Activated naive CD4-positive, alpha-beta T cell treated with anti-CD3 and anti-CD28 coated beads, Interleukin-2, amount 10 ng/mL, durations not matched to agents 7 days and 5 days (primary cell): ENCODE measurements at regions not wholly inside any gene's neighbourhood (a gene's known extent, or its start where the extent isn't known, plus 50 kb on each side); places are given as distances from the start of the nearest gene placed in this dataset.

Source experiments
- CTCF ChIA-PET: fragments of 350-600 bp; sonication (Branson Sonifier 250); formaldehyde crosslinking; loops from one replicate; lab custom pipeline; 2021; ENCODE audit warnings: antibody characterized with exemption; lab: Charles Lee
- DNase-seq: peaks from one replicate; pipeline ENCODE4 v3.0.0-alpha.2; 2020
- H3K27ac Mint-ChIP-seq: one replicate; pipeline ENCODE4 v1.8.0; 2021; ENCODE audit warnings: mild to moderate bottlenecking, moderate library complexity, mixed read lengths
- H3K27me3 Mint-ChIP-seq: one replicate; pipeline ENCODE4 v1.8.0; 2021; ENCODE audit warnings: mild to moderate bottlenecking, mixed read lengths
- H3K36me3 Mint-ChIP-seq: one replicate; pipeline ENCODE4 v1.8.0; 2021; ENCODE audit warnings: mixed read lengths
- H3K4me1 Mint-ChIP-seq: one replicate; pipeline ENCODE4 v1.8.0; 2021; ENCODE audit warnings: mixed read lengths
- H3K4me3 Mint-ChIP-seq: one replicate; pipeline ENCODE4 v1.8.0; 2021; ENCODE audit warnings: mild to moderate bottlenecking, moderate library complexity, mixed read lengths
- H3K9me3 Mint-ChIP-seq: one replicate; pipeline ENCODE4 v1.8.0; 2021; ENCODE audit warnings: mixed read lengths

- H3K9me3 Mint-ChIP-seq, result no peaks in the 10 kb centered on the region
- peak; percentile 17 for DNase-seq
- no peak overlapping the region for H3K27ac Mint-ChIP-seq
- no peak overlapping the region for H3K4me3 Mint-ChIP-seq
- CTCF ChIA-PET, result no interaction called here
- H3K4me1 Mint-ChIP-seq, result no peaks in the 10 kb centered on the region
- no peaks in the 10 kb centered on the region for H3K27me3 Mint-ChIP-seq
- no peaks in the 10 kb centered on the region for H3K36me3 Mint-ChIP-seq
Measured at GRCh38 chr22:49255741-49256318, 571.8 kb downstream of the BRD1 start.

GRCh38 chr22:49255154-49255553 is 572.5 kb downstream of the BRD1 start:
- CTCF ChIA-PET, result no interaction called here
- Mint-ChIP-seq H3K4me1 (no peaks in the 10 kb centered on the region), H3K4me3 (no peak overlapping the region), H3K27me3 (no peaks in the 10 kb centered on the region), H3K36me3 (no peaks in the 10 kb centered on the region), H3K27ac (no peak overlapping the region), H3K9me3 (no peaks in the 10 kb centered on the region)
- DNase-seq, result peak; percentile 3

GRCh38 chr22:49253656-49254055 is 574.0 kb downstream of the BRD1 start:
- Mint-ChIP-seq H3K4me3 (no peak overlapping the region), H3K4me1 (no peaks in the 10 kb centered on the region), H3K27me3 (no peaks in the 10 kb centered on the region), H3K27ac (no peak overlapping the region), H3K36me3 (no peaks in the 10 kb centered on the region), H3K9me3 (no peaks in the 10 kb centered on the region)
- peak; percentile 4 for DNase-seq
- CTCF ChIA-PET, result no interaction called here

GRCh38 chr22:49251371-49251770 is 576.3 kb downstream of the BRD1 start:
- Mint-ChIP-seq H3K36me3 (no peaks in the 10 kb centered on the region), H3K27me3 (no peaks in the 10 kb centered on the region), H3K9me3 (no peaks in the 10 kb centered on the region), H3K4me3 (no peak overlapping the region), H3K27ac (no peak overlapping the region), H3K4me1 (no peaks in the 10 kb centered on the region)
- CTCF ChIA-PET, result no interaction called here
- peak; percentile 5 for DNase-seq

GRCh38 chr22:49247194-49247924 is 580.3 kb downstream of the BRD1 start:
- H3K27ac Mint-ChIP-seq, result no peak overlapping the region
- no peak overlapping the region for H3K4me3 Mint-ChIP-seq
- CTCF ChIA-PET, result no interaction called here
- DNase-seq, result peak; percentile 4
- H3K27me3 Mint-ChIP-seq, result no peaks in the 10 kb centered on the region
- no peaks in the 10 kb centered on the region for H3K36me3 Mint-ChIP-seq
- no peaks in the 10 kb centered on the region for H3K9me3 Mint-ChIP-seq
- H3K4me1 Mint-ChIP-seq, result no peaks in the 10 kb centered on the region

GRCh38 chr22:49244466-49245420 is 582.9 kb downstream of the BRD1 start:
- CTCF ChIA-PET, result no interaction called here
- DNase-seq, result peak; percentile 14
- Mint-ChIP-seq H3K36me3 (no peaks in the 10 kb centered on the region), H3K4me1 (no peaks in the 10 kb centered on the region), H3K4me3 (no peak overlapping the region), H3K27ac (no peak overlapping the region), H3K27me3 (no peaks in the 10 kb centered on the region), H3K9me3 (no peaks in the 10 kb centered on the region)

GRCh38 chr22:49243965-49244364 is 583.7 kb downstream of the BRD1 start:
- Mint-ChIP-seq H3K4me1 (no peaks in the 10 kb centered on the region), H3K4me3 (no peak overlapping the region), H3K36me3 (no peaks in the 10 kb centered on the region), H3K27ac (no peak overlapping the region), H3K27me3 (no peaks in the 10 kb centered on the region), H3K9me3 (no peaks in the 10 kb centered on the region)
- peak; percentile 5 for DNase-seq
- CTCF ChIA-PET, result no interaction called here

GRCh38 chr22:49243335-49243734 is 584.3 kb downstream of the BRD1 start:
- Mint-ChIP-seq H3K27me3 (no peaks in the 10 kb centered on the region), H3K4me3 (no peak overlapping the region), H3K36me3 (no peaks in the 10 kb centered on the region), H3K27ac (no peak overlapping the region), H3K9me3 (no peaks in the 10 kb centered on the region), H3K4me1 (no peaks in the 10 kb centered on the region)
- DNase-seq, result peak; percentile 10
- CTCF ChIA-PET, result no interaction called here

- no peaks in the 10 kb centered on the region for H3K9me3 Mint-ChIP-seq
- CTCF ChIA-PET, result no interaction called here
- H3K4me1 Mint-ChIP-seq, result no peaks in the 10 kb centered on the region
- H3K27ac Mint-ChIP-seq, result no peak overlapping the region
- no peak for DNase-seq
- no peaks in the 10 kb centered on the region for H3K36me3 Mint-ChIP-seq
- H3K27me3 Mint-ChIP-seq, result no peaks in the 10 kb centered on the region
- H3K4me3 Mint-ChIP-seq, result no peak overlapping the region
Measured at GRCh38 chr22:49242480-49242879, 585.2 kb downstream of the BRD1 start.

GRCh38 chr22:49241174-49241851 is 586.4 kb downstream of the BRD1 start:
- no peaks in the 10 kb centered on the region for H3K4me1 Mint-ChIP-seq
- CTCF ChIA-PET, result no interaction called here
- H3K9me3 Mint-ChIP-seq, result no peaks in the 10 kb centered on the region
- H3K4me3 Mint-ChIP-seq, result no peak overlapping the region
- H3K27ac Mint-ChIP-seq, result no peak overlapping the region
- no peaks in the 10 kb centered on the region for H3K27me3 Mint-ChIP-seq
- no peaks in the 10 kb centered on the region for H3K36me3 Mint-ChIP-seq
- no peak for DNase-seq

- no peak overlapping the region for H3K27ac Mint-ChIP-seq
- no peak for DNase-seq
- no peaks in the 10 kb centered on the region for H3K4me1 Mint-ChIP-seq
- H3K4me3 Mint-ChIP-seq, result no peak overlapping the region
- H3K36me3 Mint-ChIP-seq, result no peaks in the 10 kb centered on the region
- CTCF ChIA-PET, result no interaction called here
- no peaks in the 10 kb centered on the region for H3K9me3 Mint-ChIP-seq
- H3K27me3 Mint-ChIP-seq, result no peaks in the 10 kb centered on the region
Measured at GRCh38 chr22:49240472-49240871, 587.2 kb downstream of the BRD1 start.

GRCh38 chr22:49240016-49240380 is 587.7 kb downstream of the BRD1 start:
- no peak overlapping the region for H3K27ac Mint-ChIP-seq
- no peaks in the 10 kb centered on the region for H3K36me3 Mint-ChIP-seq
- no peaks in the 10 kb centered on the region for H3K27me3 Mint-ChIP-seq
- CTCF ChIA-PET, result no interaction called here
- no peaks in the 10 kb centered on the region for H3K4me1 Mint-ChIP-seq
- H3K9me3 Mint-ChIP-seq, result no peaks in the 10 kb centered on the region
- H3K4me3 Mint-ChIP-seq, result no peak overlapping the region
- no peak for DNase-seq

- CTCF ChIA-PET, result no interaction called here
- Mint-ChIP-seq H3K4me3 (no peak overlapping the region), H3K27me3 (no peaks in the 10 kb centered on the region), H3K36me3 (no peaks in the 10 kb centered on the region), H3K27ac (no peak overlapping the region), H3K4me1 (no peaks in the 10 kb centered on the region), H3K9me3 (no peaks in the 10 kb centered on the region)
- peak; percentile 12 for DNase-seq
Measured at GRCh38 chr22:49239264-49240015, 588.2 kb downstream of the BRD1 start.
